ENCODE measurements at regions not wholly inside any gene's neighbourhood (a gene's known extent, or its start where the extent isn't known, plus 50 kb on each side); places are given as distances from the start of the nearest gene placed in this dataset.
"Not testable (repeated sequence)": the region's sequence is repeated elsewhere in the genome, so short reads cannot be mapped to it uniquely, and the experiment has no call there.

- no peak for DNase-seq (ENCODE audit: low read depth in 4 of 4, low spot score in 2 of 4)
Observed at GRCh38 chr7:25431956-25432450, 203.7 kb upstream of the NPVF start.

GRCh38 chr7:25432807-25433206 is 204.5 kb upstream of the NPVF start:
- DNase-seq (ENCODE audit: low read depth in 4 of 4, low spot score in 2 of 4): no peak

- DNase-seq (ENCODE audit: low read depth in 4 of 4, low spot score in 2 of 4): no peak
Observed at GRCh38 chr7:25436413-25436812, 208.1 kb upstream of the NPVF start.

GRCh38 chr7:25437308-25437707 is 209.0 kb upstream of the NPVF start:
- no peak for DNase-seq (ENCODE audit: low read depth in 4 of 4, low spot score in 2 of 4)

DNA sequence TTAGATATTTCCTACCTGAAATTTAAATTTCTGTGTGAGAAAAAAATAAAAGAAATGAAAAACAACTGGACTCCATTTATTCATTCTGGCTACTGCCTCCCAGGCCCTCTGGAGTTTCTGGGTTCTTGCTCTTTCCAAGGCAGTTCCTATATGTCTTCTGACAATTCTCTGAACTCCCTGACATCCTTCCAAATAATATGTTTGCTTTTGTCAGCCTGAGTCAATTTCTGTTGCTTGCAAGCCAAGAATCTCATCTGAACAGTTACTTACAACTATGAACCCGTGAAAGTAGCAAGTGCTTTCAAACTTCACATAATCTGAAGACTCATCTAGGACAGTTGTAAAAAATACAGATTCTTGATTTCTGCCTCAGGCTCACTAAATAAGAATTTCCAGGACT is 216.7 kb upstream of the NPVF start:
- no peak for DNase-seq (ENCODE audit: low read depth in 4 of 4, low spot score in 2 of 4)

DNA sequence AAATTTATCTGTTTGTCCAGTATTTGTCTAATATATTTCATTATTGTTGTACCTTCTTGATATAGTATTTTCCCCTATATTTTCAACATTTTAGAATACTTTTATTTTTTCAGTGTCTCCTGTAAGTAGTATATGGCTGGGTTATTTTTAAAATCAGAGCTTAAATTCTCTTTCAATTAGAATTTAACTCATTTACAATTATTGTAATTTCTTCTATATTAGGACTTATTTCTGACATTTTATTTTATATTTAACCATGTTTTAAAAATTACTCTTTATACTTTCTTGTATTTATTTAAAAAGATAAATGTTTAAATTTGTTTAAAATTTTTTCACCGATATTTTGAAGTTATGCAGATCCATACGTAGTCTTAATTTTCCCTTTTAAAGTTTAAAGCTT is 220.0 kb upstream of the NPVF start:
- DNase-seq (ENCODE audit: low read depth in 4 of 4, low spot score in 2 of 4): no peak

DNA sequence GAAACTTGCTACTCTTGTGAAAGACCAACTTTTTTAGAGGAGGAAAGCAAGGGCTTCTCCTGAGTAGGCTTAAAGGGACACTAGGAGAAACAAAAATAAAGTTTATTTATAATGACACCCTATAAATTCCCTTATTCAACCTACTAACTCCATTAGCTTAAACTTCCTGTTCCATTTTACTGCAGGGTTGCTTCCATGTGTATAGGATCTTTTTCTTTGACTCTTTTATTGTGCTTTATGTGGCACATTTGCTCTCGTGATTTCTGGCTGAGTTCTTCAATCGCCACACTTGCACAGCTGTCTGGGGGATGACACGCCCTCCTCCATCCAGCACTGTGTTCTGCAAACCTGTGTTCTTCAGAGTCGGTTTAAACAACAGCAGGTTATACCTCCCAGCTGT is 225.7 kb upstream of the NPVF start:
- no peak for DNase-seq (ENCODE audit: low read depth in 4 of 4, low spot score in 2 of 4)

DNA sequence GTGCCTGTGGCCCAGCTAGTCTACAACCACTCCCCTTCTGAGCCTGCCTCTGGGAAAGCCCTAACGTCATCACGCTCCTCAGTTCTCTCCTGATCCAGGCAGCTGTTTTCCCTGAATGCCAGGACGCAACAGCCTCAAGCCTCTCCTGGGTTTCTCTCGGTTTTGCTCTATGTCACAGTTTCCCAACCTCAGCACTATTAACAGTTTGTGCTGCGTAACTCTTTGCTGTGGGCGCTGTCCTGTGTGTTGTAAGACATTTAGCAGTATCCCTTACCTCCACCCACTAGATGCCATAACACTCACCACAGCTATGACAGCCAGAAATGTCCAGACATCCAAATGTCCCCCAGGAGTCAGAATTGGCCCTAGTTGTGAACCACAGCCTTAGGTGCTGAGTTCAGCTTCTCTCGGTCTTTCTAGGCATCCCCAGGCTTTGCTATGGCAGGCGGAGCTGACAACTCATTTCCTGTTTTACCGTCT is 226.3 kb upstream of the NPVF start:
- no peak for DNase-seq (ENCODE audit: low read depth in 4 of 4, low spot score in 2 of 4)

DNA sequence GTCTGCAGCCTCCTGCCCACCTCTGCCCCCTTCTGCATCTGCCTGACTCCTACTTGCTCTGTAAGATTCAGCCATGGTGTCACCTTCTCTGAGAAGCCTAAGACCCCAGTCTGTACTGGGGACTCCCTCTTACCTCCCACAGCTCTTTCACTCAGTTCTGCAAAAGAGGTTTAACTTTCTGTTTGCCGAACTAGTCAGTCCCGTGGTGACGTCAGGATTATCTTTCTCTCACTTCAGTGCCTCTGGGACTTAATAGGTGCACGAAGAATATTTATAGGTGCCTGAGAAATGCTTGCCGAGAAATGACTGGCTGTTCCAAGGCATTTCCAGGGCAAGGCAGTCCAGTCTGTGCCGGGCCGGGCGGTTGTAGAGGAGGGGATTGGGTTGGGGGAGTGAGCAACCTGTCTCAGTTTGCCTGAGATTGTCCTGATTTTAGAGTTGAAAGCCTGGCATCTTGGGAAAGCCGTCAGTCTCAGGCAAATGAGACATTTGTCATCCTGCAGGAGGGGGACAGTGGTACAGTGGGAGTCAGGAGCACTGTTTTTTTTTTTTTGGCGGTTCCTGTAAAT is 227.5 kb upstream of the NPVF start:
- no peak for DNase-seq (ENCODE audit: low read depth in 4 of 4, low spot score in 2 of 4)

GRCh38 chr7:25456467-25457171 is 228.3 kb upstream of the NPVF start:
- no peak for DNase-seq (ENCODE audit: low read depth in 4 of 4, low spot score in 2 of 4)

DNA sequence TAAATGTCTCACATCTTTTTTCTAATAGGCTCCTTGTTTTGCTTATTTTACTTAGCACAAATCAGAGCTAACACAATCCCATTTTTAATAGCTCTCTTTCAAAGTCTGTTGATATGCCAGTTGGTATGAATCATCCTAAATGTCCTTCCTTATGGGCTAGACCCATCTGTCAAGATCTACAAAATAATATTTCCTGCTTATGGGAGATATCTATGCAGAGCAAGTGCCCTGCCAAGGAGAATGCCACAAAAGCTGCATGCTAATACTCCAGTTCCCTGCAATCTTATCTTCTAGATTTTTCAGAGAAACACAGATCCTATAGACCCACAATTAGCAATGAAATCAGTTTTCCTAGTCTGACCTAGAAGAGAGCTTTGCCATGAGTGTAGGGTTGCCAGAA is 230.8 kb upstream of the NPVF start:
- no peak for DNase-seq (ENCODE audit: low read depth in 4 of 4, low spot score in 2 of 4)

DNA sequence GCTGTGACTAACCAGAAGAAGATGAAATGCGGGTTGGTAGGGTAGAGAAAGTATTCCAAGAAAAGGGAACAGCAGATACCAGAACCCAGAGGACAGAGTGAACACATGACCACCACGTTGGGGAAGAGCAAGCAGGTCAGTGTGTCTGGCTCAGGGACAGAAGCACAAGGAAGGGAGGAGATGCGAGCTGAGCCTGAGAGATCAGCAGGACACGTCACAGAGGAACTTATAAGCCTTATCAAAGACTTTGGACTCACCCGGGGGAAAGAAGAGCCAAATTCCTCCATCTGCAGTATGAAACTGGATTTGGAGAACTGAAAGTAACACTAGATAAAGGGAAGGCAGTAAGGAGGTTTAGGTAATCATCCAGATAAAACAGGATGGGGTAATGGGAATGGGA is 232.1 kb upstream of the NPVF start:
- no peak for DNase-seq (ENCODE audit: low read depth in 4 of 4, low spot score in 2 of 4)

- DNase-seq (ENCODE audit: low read depth in 4 of 4, low spot score in 2 of 4): no peak
Observed at GRCh38 chr7:25469669-25470068, 241.4 kb upstream of the NPVF start.

- no peak for DNase-seq (ENCODE audit: low read depth in 4 of 4, low spot score in 2 of 4)
Observed at GRCh38 chr7:25476863-25477499, 248.7 kb upstream of the NPVF start.

GRCh38 chr7:25478221-25478620 is 249.9 kb upstream of the NPVF start:
- DNase-seq (ENCODE audit: low read depth in 4 of 4, low spot score in 2 of 4): not testable (repeated sequence)

DNA sequence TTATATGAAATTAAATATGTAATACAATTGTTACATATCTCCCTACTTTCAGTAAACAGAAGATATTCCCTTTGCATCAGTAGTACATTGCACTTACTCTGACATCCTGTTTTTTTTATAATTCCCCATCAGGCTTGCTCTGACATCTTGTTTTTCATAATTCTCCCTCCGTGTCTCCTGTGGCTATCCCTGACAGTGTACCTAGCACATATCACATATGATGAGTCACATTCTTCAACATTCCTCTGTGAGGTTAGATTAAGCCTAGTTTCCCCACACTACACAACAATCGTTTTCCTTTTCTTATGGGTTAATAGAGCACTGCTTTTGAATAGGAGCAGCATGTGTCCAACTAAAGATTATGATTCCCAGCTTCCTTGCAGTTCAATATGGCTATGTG is 250.6 kb upstream of the NPVF start:
- no peak for DNase-seq (ENCODE audit: low read depth in 4 of 4, low spot score in 2 of 4)

- no peak for DNase-seq (ENCODE audit: low read depth in 4 of 4, low spot score in 2 of 4)
Observed at GRCh38 chr7:25481891-25482290, 253.6 kb upstream of the NPVF start.

DNA sequence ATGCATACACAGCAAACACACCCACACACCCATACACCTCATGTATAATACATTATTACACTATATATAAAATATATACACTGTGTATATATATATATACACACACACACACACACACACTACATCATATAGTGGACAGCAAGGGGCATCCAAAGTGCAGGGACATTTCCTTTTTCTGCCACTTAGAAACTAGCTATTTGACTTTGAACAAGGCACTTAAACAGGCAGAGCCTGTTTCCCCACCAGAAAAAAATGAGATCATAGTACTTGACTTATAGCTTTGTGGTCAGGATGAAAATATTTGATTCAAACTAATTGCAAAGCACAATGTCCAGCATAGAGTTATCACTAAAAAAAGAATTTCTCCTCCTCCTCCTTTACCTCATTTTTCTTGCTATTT is 254.3 kb upstream of the NPVF start:
- DNase-seq (ENCODE audit: low read depth in 4 of 4, low spot score in 2 of 4): no peak

DNA sequence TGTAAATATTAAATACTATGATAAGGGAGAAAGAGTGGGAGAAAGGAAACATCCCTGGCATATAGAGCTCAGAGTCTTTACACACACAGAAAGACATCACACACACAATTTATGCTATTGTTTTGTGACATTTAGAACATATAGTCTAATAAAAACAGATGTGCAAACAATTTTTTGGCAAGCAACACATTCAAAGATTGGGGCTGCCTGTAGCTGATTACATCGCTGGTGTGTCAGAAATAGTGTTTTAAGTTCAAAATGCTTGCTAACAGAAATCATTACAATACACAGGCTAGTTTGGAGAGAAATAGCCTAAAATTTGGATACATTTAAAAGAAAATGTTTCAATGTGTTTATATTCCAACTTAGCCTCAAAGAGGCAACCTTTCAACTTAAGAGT is 256.7 kb upstream of the NPVF start:
- DNase-seq (ENCODE audit: low read depth in 4 of 4, low spot score in 2 of 4): no peak

DNA sequence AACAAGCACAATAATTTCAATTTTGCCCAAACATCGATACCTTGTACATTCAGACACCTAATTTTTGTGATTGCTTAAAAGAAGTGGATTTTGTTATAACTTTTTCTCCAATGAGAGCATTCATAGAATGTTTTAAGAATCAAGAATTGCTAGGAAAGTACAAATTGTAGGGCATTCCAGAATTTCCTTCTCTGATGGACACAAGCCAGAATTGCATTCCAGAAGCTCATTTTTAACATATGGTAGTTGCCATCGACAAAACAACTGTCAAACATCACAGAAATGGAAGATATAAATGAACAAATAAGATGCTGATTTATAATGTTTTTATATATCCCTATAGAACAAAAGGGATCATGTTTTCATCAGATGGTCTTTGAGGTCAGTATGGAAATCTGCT is 258.4 kb upstream of the NPVF start:
- DNase-seq (ENCODE audit: low read depth in 4 of 4, low spot score in 2 of 4): no peak

- DNase-seq (ENCODE audit: low read depth in 4 of 4, low spot score in 2 of 4): no peak
Observed at GRCh38 chr7:25493805-25494366, 265.6 kb upstream of the NPVF start.

GRCh38 chr7:25494896-25495295 is 266.6 kb upstream of the NPVF start:
- no peak for DNase-seq (ENCODE audit: low read depth in 4 of 4, low spot score in 2 of 4)

Data from left renal cortex interstitium (tissue), 4 donors.